ENCODE measurements at regions not wholly inside any gene's neighbourhood (a gene's known extent, or its start where the extent isn't known, plus 50 kb on each side); places are given as distances from the start of the nearest gene placed in this dataset.

DNA sequence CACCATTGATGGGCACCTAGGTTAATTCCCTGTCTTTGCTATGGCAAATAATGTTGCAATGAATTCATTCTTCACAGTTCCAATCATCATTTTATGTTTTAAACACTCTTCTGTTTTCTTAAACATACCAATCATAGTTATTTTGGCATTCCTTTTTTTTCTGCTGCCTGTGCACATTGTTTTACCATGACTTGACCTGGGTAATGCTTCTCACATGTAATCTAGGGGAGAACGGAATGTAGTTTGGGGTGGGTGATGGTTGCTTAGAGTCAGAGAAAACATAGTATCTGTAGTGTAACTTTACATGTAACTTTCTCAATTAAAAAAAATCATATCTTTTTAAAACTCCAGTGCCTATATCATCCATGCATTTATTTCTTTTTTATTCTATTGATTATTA is 1945.3 kb upstream of the RAG2 start:
- FAIRE-seq (no peak), DNase-seq (ENCODE audit: low read depth) (peak; percentile 82)
- no peaks in the 10 kb centered on the region for H4K20me1 ChIP-seq (ENCODE audit: insufficient read depth, low read length)
- H3K4me1 ChIP-seq (ENCODE audit: insufficient read depth, low read length) = peaks cover 5% of the 10 kb centered on the region
- Mint-ChIP-seq H3K9me3 (ENCODE audit: unreplicated experiment) (no peaks in the 10 kb centered on the region), H3K27ac (ENCODE audit: unreplicated experiment) (peak overlapping the region; percentile 97), H3K4me3 (ENCODE audit: unreplicated experiment) (no peak overlapping the region), H3K36me3 (ENCODE audit: low read depth, unreplicated experiment) (no peaks in the 10 kb centered on the region), H3K4me1 (ENCODE audit: low read depth, unreplicated experiment) (peaks cover 20% of the 10 kb centered on the region), H3K27me3 (ENCODE audit: low read depth, unreplicated experiment) (no peaks in the 10 kb centered on the region)
- H3K9ac ChIP-seq (ENCODE audit: low read length) = no peak overlapping the region
- TF ChIP-seq EZH2 (IDR thresholded peaks at IDR 0.05; ENCODE audit: insufficient read depth, low read length) = no peak
- TF ChIP-seq, protein P1, sequence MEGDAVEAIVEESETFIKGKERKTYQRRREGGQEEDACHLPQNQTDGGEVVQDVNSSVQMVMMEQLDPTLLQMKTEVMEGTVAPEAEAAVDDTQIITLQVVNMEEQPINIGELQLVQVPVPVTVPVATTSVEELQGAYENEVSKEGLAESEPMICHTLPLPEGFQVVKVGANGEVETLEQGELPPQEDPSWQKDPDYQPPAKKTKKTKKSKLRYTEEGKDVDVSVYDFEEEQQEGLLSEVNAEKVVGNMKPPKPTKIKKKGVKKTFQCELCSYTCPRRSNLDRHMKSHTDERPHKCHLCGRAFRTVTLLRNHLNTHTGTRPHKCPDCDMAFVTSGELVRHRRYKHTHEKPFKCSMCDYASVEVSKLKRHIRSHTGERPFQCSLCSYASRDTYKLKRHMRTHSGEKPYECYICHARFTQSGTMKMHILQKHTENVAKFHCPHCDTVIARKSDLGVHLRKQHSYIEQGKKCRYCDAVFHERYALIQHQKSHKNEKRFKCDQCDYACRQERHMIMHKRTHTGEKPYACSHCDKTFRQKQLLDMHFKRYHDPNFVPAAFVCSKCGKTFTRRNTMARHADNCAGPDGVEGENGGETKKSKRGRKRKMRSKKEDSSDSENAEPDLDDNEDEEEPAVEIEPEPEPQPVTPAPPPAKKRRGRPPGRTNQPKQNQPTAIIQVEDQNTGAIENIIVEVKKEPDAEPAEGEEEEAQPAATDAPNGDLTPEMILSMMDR (IDR thresholded peaks at IDR 0.05; ENCODE audit: insufficient read depth, low read depth, low read length) = no peak
- H3K79me2 ChIP-seq (ENCODE audit: insufficient read depth, low read length) = no peaks in the 10 kb centered on the region
- no peaks in the 10 kb centered on the region for H3K9me3 ChIP-seq (ENCODE audit: insufficient read depth, low read depth, low read length)
- H3K36me3 ChIP-seq (ENCODE audit: insufficient read depth, low read length) = no peaks in the 10 kb centered on the region
- no peak overlapping the region for H3K27ac ChIP-seq (ENCODE audit: low read depth, low read length)
- H3K4me2 ChIP-seq (ENCODE audit: low read length) = no peak overlapping the region
- no peak overlapping the region for H3K4me3 ChIP-seq (ENCODE audit: insufficient read depth, low read depth, low read length)
- H2AFZ ChIP-seq (ENCODE audit: low read depth, low read length) = no peak overlapping the region
- H3K27me3 ChIP-seq (ENCODE audit: insufficient read depth, low read length) = no peaks in the 10 kb centered on the region

DNA sequence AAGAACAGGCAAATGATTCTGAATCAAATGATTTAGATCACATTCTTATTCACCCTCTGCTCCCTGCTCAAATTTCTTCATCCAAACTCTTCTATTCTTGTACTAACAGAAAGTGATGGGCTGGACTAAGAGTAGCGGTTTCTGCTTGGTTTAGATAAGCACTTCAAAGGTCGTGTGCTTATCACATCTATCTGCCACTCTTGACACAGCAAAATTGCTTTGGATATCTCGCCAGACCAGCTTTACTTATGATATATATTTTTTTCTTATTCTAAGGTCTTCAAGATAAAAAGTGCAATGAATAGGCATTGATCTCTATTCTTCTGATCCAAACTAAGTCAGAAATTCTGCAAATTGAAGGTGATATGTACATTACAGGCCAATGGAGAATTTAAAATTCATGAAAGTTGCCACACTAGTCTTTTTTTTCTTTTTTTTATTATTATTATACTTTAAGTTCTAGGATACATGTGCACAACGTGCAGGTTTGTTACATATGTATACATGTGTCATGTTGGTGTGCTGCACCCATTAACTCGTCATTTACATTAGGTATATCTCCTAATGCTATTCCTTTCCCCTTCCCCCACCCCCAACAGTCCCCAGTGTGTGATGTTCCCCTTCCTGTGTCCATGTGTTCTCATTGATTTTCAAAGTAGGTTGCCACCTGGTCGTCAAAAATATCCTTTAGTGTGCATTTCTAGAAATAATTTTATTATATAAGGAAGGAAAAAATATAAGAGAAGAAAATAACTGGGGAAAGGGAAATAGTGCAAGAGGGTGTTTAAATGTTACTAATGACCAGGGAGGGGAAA is 1941.0 kb upstream of the RAG2 start:
- Histone ChIP-seq H3K27ac (ENCODE audit: low read depth, low read length) (no peak overlapping the region), H4K20me1 (ENCODE audit: insufficient read depth, low read length) (no peaks in the 10 kb centered on the region), H2AFZ (ENCODE audit: low read depth, low read length) (no peak overlapping the region), H3K4me2 (ENCODE audit: low read length) (no peak overlapping the region), H3K9me3 (ENCODE audit: insufficient read depth, low read depth, low read length) (no peaks in the 10 kb centered on the region), H3K4me3 (ENCODE audit: insufficient read depth, low read depth, low read length) (no peak overlapping the region), H3K79me2 (ENCODE audit: insufficient read depth, low read length) (no peaks in the 10 kb centered on the region), H3K27me3 (ENCODE audit: insufficient read depth, low read length) (no peaks in the 10 kb centered on the region), H3K36me3 (ENCODE audit: insufficient read depth, low read length) (no peaks in the 10 kb centered on the region), H3K9ac (ENCODE audit: low read length) (no peak overlapping the region), H3K4me1 (ENCODE audit: insufficient read depth, low read length) (peaks cover 5% of the 10 kb centered on the region)
- DNase-seq (ENCODE audit: low read depth) (no peak), FAIRE-seq (no peak)
- peaks cover 9% of the 10 kb centered on the region for H3K4me1 Mint-ChIP-seq (ENCODE audit: low read depth, unreplicated experiment)
- no peaks in the 10 kb centered on the region for H3K27me3 Mint-ChIP-seq (ENCODE audit: low read depth, unreplicated experiment)
- H3K4me3 Mint-ChIP-seq (ENCODE audit: unreplicated experiment) = no peak overlapping the region
- H3K36me3 Mint-ChIP-seq (ENCODE audit: low read depth, unreplicated experiment) = no peaks in the 10 kb centered on the region
- peaks cover 9% of the 10 kb centered on the region for H3K9me3 Mint-ChIP-seq (ENCODE audit: unreplicated experiment)
- TF ChIP-seq EZH2 (IDR thresholded peaks at IDR 0.05; ENCODE audit: insufficient read depth, low read length) = no peak
- TF ChIP-seq, protein P1 (IDR thresholded peaks at IDR 0.05; ENCODE audit: insufficient read depth, low read depth, low read length) = no peak
- H3K27ac Mint-ChIP-seq (ENCODE audit: unreplicated experiment) = no peak overlapping the region

GRCh38 chr11:38530226-38530625 is 1932.2 kb upstream of the RAG2 start:
- Mint-ChIP-seq H3K27ac (ENCODE audit: unreplicated experiment) (no peak overlapping the region), H3K4me3 (ENCODE audit: unreplicated experiment) (no peak overlapping the region)

More at GRCh38 chr11:38530226-38530625, 1932.2 kb upstream of the RAG2 start:
- H3K4me1 Mint-ChIP-seq (ENCODE audit: low read depth, unreplicated experiment) = no peaks in the 10 kb centered on the region
- Histone ChIP-seq H3K9me3 (ENCODE audit: insufficient read depth, low read depth, low read length) (no peaks in the 10 kb centered on the region), H4K20me1 (ENCODE audit: insufficient read depth, low read length) (no peaks in the 10 kb centered on the region), H3K9ac (ENCODE audit: low read length) (no peak overlapping the region), H3K36me3 (ENCODE audit: insufficient read depth, low read length) (no peaks in the 10 kb centered on the region), H3K27me3 (ENCODE audit: insufficient read depth, low read length) (no peaks in the 10 kb centered on the region), H2AFZ (ENCODE audit: low read depth, low read length) (no peak overlapping the region), H3K4me2 (ENCODE audit: low read length) (no peak overlapping the region), H3K27ac (ENCODE audit: low read depth, low read length) (no peak overlapping the region), H3K79me2 (ENCODE audit: insufficient read depth, low read length) (no peaks in the 10 kb centered on the region), H3K4me3 (ENCODE audit: insufficient read depth, low read depth, low read length) (no peak overlapping the region), H3K4me1 (ENCODE audit: insufficient read depth, low read length) (no peaks in the 10 kb centered on the region)
- TF ChIP-seq, protein P1 (IDR thresholded peaks at IDR 0.05; ENCODE audit: insufficient read depth, low read depth, low read length) = no peak
- TF ChIP-seq EZH2 (IDR thresholded peaks at IDR 0.05; ENCODE audit: insufficient read depth, low read length) = no peak
- DNase-seq (ENCODE audit: low read depth) (peak; percentile 29), FAIRE-seq (no peak)
- no peaks in the 10 kb centered on the region for H3K36me3 Mint-ChIP-seq (ENCODE audit: low read depth, unreplicated experiment)
- H3K27me3 Mint-ChIP-seq (ENCODE audit: low read depth, unreplicated experiment) = no peaks in the 10 kb centered on the region
- no peaks in the 10 kb centered on the region for H3K9me3 Mint-ChIP-seq (ENCODE audit: unreplicated experiment)
